C4-2B (cell line): ENCODE measurements at regions not wholly inside any gene's neighbourhood (a gene's known extent, or its start where the extent isn't known, plus 50 kb on each side); places are given as distances from the start of the nearest gene placed in this dataset.

Source experiments
- H3K27ac ChIP-seq: fragments of 450-650 bp; 2 replicates; pipeline ENCODE4 v1.5.1; 2017
- ZFX ChIP-seq: fragments of 450-650 bp; IDR thresholded peaks from 2 replicates; pipeline ENCODE4 v1.6.1; 2017
- TF ChIP-seq, protein P1 (sequence below): fragments of 450-650 bp; conservative IDR thresholded peaks from 2 replicates; pipeline ENCODE4 v1.5.1; 2017; ENCODE audit warnings: mild to moderate bottlenecking

- H3K27ac ChIP-seq = no peak overlapping the region
- TF ChIP-seq, protein P1, sequence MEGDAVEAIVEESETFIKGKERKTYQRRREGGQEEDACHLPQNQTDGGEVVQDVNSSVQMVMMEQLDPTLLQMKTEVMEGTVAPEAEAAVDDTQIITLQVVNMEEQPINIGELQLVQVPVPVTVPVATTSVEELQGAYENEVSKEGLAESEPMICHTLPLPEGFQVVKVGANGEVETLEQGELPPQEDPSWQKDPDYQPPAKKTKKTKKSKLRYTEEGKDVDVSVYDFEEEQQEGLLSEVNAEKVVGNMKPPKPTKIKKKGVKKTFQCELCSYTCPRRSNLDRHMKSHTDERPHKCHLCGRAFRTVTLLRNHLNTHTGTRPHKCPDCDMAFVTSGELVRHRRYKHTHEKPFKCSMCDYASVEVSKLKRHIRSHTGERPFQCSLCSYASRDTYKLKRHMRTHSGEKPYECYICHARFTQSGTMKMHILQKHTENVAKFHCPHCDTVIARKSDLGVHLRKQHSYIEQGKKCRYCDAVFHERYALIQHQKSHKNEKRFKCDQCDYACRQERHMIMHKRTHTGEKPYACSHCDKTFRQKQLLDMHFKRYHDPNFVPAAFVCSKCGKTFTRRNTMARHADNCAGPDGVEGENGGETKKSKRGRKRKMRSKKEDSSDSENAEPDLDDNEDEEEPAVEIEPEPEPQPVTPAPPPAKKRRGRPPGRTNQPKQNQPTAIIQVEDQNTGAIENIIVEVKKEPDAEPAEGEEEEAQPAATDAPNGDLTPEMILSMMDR = no peak
- TF ChIP-seq ZFX = no peak
These were observed 142.0 kb downstream of the CEP57L1 start for GRCh38 chr6:109237077-109237985.

DNA sequence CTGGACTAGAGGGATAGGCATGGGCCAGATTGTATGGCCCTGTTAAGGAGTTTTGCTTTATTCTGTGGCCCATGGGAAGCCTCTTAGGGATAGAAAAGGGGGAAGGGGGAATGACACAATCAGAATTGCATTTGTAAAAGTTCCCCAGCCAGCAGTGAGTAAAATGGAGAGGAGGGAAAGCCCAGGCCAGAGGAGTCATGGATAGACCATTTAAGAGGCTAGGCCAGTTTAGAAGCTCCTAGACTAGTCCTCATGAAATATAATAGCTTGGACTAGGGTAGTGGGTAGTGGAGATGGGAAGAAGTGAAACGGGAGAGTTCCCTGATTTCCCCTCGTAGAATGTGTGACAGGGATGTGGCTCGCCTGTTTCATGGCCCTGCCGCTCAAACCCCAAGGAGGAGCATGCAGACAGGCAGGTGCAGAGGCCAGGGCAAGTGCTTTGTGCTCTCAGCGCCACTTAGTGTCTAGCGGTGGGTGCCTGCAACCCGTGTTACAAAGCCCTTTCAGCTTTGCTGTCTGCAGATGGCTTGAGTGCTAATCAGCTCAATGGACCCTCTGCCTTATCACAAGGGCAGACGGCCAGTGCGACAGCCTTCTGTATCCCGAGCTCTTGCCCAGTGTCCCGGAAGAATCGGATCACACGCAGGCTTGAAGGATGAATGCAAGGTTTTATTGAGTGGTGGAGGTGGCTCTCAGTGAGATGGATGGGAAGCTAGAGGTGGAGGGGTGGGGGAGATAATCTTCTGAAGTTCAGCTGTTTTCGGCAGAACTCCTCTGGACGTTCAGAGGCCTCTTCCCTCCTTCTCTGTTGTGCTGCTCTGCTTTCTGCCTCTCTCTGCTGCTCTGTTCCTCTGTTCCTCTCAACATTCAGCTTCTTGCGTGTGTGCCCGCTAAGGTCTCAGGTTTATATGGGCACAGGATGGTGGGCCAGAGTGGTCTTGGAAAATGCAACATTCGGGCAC, 141.1 kb downstream of the CEP57L1 start:
- no peak for TF ChIP-seq ZFX
- TF ChIP-seq, protein P1 = no peak
- 0 out of 2 replicates have a peak overlapping the region, but pooled peaks have one; percentile 11 for H3K27ac ChIP-seq

DNA sequence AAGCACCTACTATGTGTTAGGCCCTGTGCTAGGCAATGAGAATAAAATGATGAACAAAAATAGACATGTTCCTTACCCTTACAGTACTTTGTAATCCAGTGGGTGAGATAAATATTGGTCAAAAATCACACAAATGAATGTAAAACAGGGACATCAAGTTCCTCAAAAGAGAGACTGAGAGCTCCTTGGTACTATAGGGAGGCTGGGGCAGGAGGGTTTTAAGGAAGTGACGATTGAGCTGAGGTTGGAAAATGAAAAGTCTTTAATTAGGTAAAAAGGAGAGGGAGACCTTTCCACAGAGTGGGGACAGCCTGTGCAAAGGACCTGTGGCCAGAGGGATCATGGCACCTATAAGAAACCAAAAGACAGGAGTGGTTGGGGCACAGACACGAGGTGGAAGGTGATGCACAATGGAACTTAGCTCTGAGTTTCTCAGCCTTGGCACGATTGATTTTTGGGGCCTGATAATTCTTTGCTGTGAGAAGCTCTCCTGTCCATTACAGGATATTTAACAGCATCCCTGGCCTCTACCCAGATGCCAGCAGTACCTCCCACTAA, 140.3 kb downstream of the CEP57L1 start:
- H3K27ac ChIP-seq = no peak overlapping the region
- TF ChIP-seq, protein P1 = no peak
- TF ChIP-seq ZFX = no peak

DNA sequence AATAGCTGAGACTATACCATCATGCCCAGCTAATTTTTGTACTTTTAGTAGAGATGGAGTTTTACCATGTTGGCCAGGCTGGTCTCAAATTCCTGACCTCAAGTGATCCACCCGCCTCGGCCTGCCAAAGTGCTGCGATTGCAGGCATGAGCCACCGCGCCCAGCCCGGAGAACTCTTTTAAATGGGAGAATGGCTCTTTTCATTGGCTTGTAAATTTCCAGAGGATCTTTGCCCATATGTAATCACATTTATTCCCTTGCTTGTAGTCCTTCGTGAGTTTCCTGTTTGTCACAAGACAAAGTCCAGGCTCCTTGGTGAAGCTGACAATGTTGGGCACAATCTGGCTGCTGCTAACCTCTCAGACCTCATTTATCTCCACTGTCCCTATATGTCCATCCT, 135.1 kb downstream of the CEP57L1 start:
- no peak for TF ChIP-seq ZFX
- TF ChIP-seq, protein P1 = no peak
- H3K27ac ChIP-seq = peak overlapping the region; percentile 35; the same call in 1 of the 2 replicates

GRCh38 chr6:109229536-109229935, 134.2 kb downstream of the CEP57L1 start:
- H3K27ac ChIP-seq = peak overlapping the region; percentile 35
- no peak for TF ChIP-seq ZFX
- TF ChIP-seq, protein P1 = no peak

DNA sequence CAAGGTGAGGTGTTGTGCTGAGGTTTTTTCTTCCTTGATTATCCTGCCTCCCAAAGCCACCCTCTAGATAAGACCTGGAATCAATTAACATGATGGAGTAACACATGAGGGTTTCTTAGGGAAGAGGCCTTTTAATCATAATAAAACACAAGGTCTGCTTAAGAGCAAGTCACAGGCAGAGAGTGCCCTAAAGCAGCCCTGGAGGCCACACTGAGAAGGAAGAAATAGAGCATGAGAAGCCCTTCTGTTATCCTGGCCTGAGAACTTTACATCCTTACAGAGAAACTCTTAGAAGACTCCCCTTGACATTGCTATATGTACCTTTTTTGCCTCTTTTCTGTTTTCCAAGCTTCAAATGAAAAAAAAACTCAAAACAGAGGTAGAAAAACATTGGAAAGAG, 132.3 kb downstream of the CEP57L1 start:
- H3K27ac ChIP-seq = no peak overlapping the region
- no peak for TF ChIP-seq ZFX
- TF ChIP-seq, protein P1 = no peak
